Brain microvascular endothelial cell (primary cell): ENCODE measurements at regions not wholly inside any gene's neighbourhood (a gene's known extent, or its start where the extent isn't known, plus 50 kb on each side); places are given as distances from the start of the nearest gene placed in this dataset.

Source experiments
- DNase-seq: peaks from one replicate; pipeline ENCODE4 v3.0.0-alpha.2; 2020
- H3K27ac ChIP-seq: fragments of 250-450 bp; sonication (Bioruptor Pico); 2 replicates; pipeline ENCODE4 v1.5.1; 2020; ENCODE audit warnings: mild to moderate bottlenecking, moderate library complexity
- H3K27me3 ChIP-seq: fragments of 250-450 bp; sonication (Bioruptor Pico); replicated peaks from 2 replicates; pipeline ENCODE4 v1.5.1; 2020; ENCODE audit warnings: mild to moderate bottlenecking
- H3K36me3 ChIP-seq: fragments of 250-450 bp; sonication (Bioruptor Pico); replicated peaks from 2 replicates; pipeline ENCODE4 v1.5.1; 2020; ENCODE audit warnings: mild to moderate bottlenecking
- H3K4me3 ChIP-seq: 2 replicates; pipeline ENCODE4 v1.5.1; 2011; ENCODE audit warnings: low read depth, mild to moderate bottlenecking, control low read depth, low read length, moderate library complexity
- in situ Hi-C: cut with HindIII; loops from 2 replicates; pipeline ENCODE4 v1.10.0; 2017; ENCODE audit warnings: low sequenced_read_pairs, low pct_ligation_motif_present
- TF ChIP-seq, protein P1 (sequence below): IDR thresholded peaks from 2 replicates; pipeline ENCODE4 v1.5.1; 2011; ENCODE audit warnings: low read depth, mild to moderate bottlenecking, moderate library complexity, low read length, control low read depth, inconsistent platforms; ENCODE audit errors: missing control alignments

DNA sequence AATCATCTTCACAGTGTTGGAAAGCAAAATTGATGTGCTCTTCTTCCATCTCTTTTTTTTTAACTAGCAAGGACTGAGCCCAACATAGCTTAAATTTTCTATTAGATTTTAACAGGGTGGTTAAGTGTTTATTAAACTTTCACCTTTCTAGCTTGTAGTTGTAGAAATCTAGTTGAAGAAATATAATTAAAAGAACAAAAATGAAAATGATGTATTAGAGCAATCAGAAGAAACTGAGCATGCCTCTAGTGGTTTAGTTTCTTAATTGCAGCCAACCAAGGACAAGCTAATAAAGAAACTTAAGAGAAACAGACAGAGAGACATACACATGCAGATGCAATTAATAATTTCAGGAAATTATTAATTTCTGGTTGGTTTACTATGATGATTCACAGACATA lies 673.0 kb upstream of the LMO3 start:
- Histone ChIP-seq H3K4me3 (no peak overlapping the region), H3K27me3 (no peaks in the 10 kb centered on the region), H3K27ac (no peak overlapping the region), H3K36me3 (no peaks in the 10 kb centered on the region)
- TF ChIP-seq, protein P1, sequence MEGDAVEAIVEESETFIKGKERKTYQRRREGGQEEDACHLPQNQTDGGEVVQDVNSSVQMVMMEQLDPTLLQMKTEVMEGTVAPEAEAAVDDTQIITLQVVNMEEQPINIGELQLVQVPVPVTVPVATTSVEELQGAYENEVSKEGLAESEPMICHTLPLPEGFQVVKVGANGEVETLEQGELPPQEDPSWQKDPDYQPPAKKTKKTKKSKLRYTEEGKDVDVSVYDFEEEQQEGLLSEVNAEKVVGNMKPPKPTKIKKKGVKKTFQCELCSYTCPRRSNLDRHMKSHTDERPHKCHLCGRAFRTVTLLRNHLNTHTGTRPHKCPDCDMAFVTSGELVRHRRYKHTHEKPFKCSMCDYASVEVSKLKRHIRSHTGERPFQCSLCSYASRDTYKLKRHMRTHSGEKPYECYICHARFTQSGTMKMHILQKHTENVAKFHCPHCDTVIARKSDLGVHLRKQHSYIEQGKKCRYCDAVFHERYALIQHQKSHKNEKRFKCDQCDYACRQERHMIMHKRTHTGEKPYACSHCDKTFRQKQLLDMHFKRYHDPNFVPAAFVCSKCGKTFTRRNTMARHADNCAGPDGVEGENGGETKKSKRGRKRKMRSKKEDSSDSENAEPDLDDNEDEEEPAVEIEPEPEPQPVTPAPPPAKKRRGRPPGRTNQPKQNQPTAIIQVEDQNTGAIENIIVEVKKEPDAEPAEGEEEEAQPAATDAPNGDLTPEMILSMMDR: no peak
- DNase-seq: no peak
- in situ Hi-C loops: no loop called here

DNA sequence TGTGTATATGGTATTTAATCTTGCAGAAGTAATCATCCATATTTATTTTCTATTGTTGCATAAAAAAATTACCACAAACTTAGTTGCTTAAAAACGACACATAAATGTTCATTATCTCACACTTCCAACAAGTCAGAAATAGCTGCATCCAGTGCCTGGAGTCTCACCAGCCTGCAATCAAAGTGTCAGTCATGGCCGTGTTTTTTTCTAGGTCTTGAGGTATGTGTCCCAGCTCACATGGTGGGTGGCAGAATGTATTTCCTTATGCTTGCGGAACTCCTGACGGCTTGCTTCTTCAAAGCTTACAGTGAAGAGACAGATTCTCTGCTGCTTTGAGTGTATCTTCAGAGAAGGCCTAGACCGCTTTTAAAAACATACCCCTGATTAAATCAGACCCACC lies 670.2 kb upstream of the LMO3 start:
- in situ Hi-C loops: no loop called here

DNA sequence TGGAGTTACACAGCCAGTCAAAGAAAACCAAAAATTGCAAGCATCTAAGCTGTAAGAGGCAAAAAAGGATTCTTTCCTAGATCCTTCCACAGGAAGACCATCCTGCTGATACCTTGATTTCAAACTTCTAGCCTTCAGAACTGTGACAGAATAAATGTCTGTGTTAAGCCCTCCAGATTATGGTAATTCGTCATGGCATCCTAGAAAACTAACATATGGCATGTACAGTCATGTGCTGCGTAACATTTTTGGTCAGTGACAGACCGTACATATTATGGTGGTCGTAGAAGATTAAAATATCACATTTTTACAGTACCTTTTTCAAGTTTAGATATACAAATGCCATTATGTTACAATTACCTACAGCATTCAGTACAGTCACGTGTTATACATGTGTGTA lies 660.9 kb upstream of the LMO3 start:
- Histone ChIP-seq H3K27me3 (no peaks in the 10 kb centered on the region), H3K27ac (no peak overlapping the region), H3K4me3 (no peak overlapping the region), H3K36me3 (no peaks in the 10 kb centered on the region)
- no peak for DNase-seq
- TF ChIP-seq, protein P1: no peak
- in situ Hi-C loops: no loop called here

More for the DNA sequence above, 670.2 kb upstream of the LMO3 start:
- TF ChIP-seq, protein P1: no peak
- H3K27ac ChIP-seq: no peak overlapping the region
- no peak overlapping the region for H3K4me3 ChIP-seq
- H3K27me3 ChIP-seq: no peaks in the 10 kb centered on the region
- H3K36me3 ChIP-seq: no peaks in the 10 kb centered on the region
- no peak for DNase-seq

DNA sequence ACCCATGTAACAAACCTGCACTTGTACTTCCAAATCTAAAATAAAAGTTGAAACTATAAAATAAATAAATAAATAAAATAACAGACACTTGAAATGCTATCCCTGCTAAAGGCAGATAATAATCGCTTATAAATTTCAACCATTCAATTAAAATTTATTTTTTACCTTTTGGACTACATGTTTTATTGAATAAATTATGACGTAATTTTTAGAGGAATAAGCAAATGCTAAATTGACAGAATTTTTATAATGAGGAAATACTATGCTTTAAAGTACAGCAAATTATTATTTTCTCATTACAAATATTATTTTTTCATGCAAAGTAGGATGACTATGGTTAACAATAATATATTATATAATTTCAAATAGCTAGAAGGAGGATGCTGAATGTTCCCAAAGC lies 658.6 kb upstream of the LMO3 start:
- no peaks in the 10 kb centered on the region for H3K27me3 ChIP-seq
- no peaks in the 10 kb centered on the region for H3K36me3 ChIP-seq
- in situ Hi-C loops: no loop called here
- DNase-seq: no peak
- TF ChIP-seq, protein P1: no peak
- no peak overlapping the region for H3K27ac ChIP-seq
- H3K4me3 ChIP-seq: no peak overlapping the region

DNA sequence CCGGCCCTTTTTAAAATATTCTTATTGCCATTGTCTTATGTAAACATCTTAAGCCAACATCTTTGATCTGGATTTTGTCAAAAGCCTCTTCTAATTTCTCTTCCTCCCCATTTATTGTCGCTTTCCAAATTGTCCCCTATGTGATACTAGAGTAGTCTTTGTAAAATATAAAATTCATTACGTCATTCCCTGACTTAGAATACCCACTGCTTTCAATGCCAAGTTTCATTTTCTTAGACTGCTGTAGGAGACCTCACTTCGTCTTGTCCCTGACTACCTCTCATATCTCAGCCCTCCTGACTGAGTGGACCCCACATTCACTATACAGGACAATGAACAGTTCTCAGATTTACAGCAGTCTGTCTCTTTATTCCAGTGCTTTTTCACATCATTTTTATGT lies 633.9 kb upstream of the LMO3 start:
- no peak for DNase-seq
- TF ChIP-seq, protein P1: no peak
- Histone ChIP-seq H3K27me3 (no peaks in the 10 kb centered on the region), H3K36me3 (no peaks in the 10 kb centered on the region), H3K27ac (no peak overlapping the region), H3K4me3 (no peak overlapping the region)
- in situ Hi-C loops: no loop called here

DNA sequence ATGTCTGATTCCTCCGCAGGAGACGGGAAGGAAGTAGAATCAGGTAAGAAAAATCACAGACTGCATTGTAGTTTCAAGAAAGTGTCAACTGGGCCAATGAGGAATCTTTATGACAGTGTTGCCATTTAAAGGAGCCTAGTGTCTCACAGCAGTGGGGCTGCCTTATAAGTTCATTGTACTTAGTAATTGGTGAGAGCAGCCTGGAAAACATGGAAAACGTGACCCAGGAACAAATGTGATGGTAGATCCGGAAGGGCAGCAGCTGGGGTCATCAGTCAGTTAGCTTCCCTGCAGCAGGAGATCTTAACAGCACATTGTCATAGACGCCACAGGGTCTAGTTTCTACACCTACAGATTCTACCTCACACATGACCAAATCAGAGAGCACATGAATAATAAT lies 630.0 kb upstream of the LMO3 start:
- TF ChIP-seq, protein P1: no peak
- no peak overlapping the region for H3K27ac ChIP-seq
- in situ Hi-C loops: no loop called here

More for the DNA sequence above, 630.0 kb upstream of the LMO3 start:
- Histone ChIP-seq H3K27me3 (no peaks in the 10 kb centered on the region), H3K4me3 (no peak overlapping the region), H3K36me3 (no peaks in the 10 kb centered on the region)
- no peak for DNase-seq
